MV-4-11 (cell line): ENCODE measurements at regions not wholly inside any gene's neighbourhood (a gene's known extent, or its start where the extent isn't known, plus 50 kb on each side); places are given as distances from the start of the nearest gene placed in this dataset.

Experiments
- DNase-seq: peaks from one replicate; lab custom pipeline; 2025; lab: John Stamatoyannopoulos, UW

- no peak for DNase-seq
These were observed 156.8 kb upstream of the SOX1 start for GRCh38 chr13:111909971-111910671.

- no peak for DNase-seq
These were observed 155.7 kb upstream of the SOX1 start for GRCh38 chr13:111911121-111911720.

GRCh38 chr13:111911754-111912452 lies 155.0 kb upstream of the SOX1 start:
- DNase-seq, result no peak

- DNase-seq, result no peak
These were observed 154.5 kb upstream of the SOX1 start for GRCh38 chr13:111912453-111912866.

- DNase-seq, result no peak
These were observed 153.8 kb upstream of the SOX1 start for GRCh38 chr13:111912991-111913760.

- no peak for DNase-seq
These were observed 153.2 kb upstream of the SOX1 start for GRCh38 chr13:111913761-111914140.

- no peak for DNase-seq
These were observed 152.5 kb upstream of the SOX1 start for GRCh38 chr13:111914241-111915103.

GRCh38 chr13:111915104-111915551 lies 151.8 kb upstream of the SOX1 start:
- no peak for DNase-seq

GRCh38 chr13:111916201-111916600 lies 150.7 kb upstream of the SOX1 start:
- DNase-seq, result no peak

- no peak for DNase-seq
These were observed 149.9 kb upstream of the SOX1 start for GRCh38 chr13:111917086-111917485.

- no peak for DNase-seq
These were observed 149.0 kb upstream of the SOX1 start for GRCh38 chr13:111917901-111918300.

- DNase-seq, result no peak
These were observed 147.7 kb upstream of the SOX1 start for GRCh38 chr13:111919286-111919685.

GRCh38 chr13:111919849-111920248 lies 147.1 kb upstream of the SOX1 start:
- DNase-seq, result no peak

GRCh38 chr13:111920306-111920931 lies 146.5 kb upstream of the SOX1 start:
- DNase-seq, result no peak

- DNase-seq, result no peak
These were observed 145.8 kb upstream of the SOX1 start for GRCh38 chr13:111920932-111921705.

- DNase-seq, result no peak
These were observed 144.9 kb upstream of the SOX1 start for GRCh38 chr13:111922086-111922485.

GRCh38 chr13:111923439-111923838 lies 143.5 kb upstream of the SOX1 start:
- DNase-seq, result no peak

- DNase-seq, result no peak
These were observed 142.8 kb upstream of the SOX1 start for GRCh38 chr13:111923991-111924677.

- DNase-seq, result no peak
These were observed 142.3 kb upstream of the SOX1 start for GRCh38 chr13:111924678-111925075.
